CD4-positive, alpha-beta T cell (primary cell): ENCODE measurements at regions not wholly inside any gene's neighbourhood (a gene's known extent, or its start where the extent isn't known, plus 50 kb on each side); places are given as distances from the start of the nearest gene placed in this dataset.

Experiments
- ATAC-seq: fragments of 200-7000 bp; cut with Tn5 transposase; one replicate; pipeline ENCODE4 v1.10.0; 2022; ENCODE audit warnings: mild to moderate bottlenecking; ENCODE audit not compliant: poor library complexity
- CTCF ChIA-PET: fragments of 350-600 bp; sonication (Branson Sonifier 250); formaldehyde crosslinking; loops from one replicate; lab custom pipeline; 2021; ENCODE audit warnings: antibody characterized with exemption, inconsistent platforms; lab: Charles Lee
- POLR2A ChIA-PET: fragments of 350-600 bp; sonication (Branson Sonifier 250); formaldehyde crosslinking; loops from one replicate; lab custom pipeline; 2021; ENCODE audit warnings: antibody characterized with exemption, inconsistent platforms; lab: Charles Lee
- DNase-seq, 14 experiments: peaks; one replicate each; pipeline ENCODE4 v3.0.0-alpha.2; 2013 to 2020; ENCODE audit warnings: mixed read lengths in 2 of 14
- H3K27ac ChIP-seq, 2 donors: one replicate each; pipeline versions ENCODE4 v1.5.1 to v1.7.0; 2013; ENCODE audit warnings: low read length in 2 of 2, low read depth in 1 of 2, mild to moderate bottlenecking in 1 of 2
- H3K27me3 ChIP-seq, 2 experiments: 1 replicate in 1 of 2; 2 replicates in 1 of 2; pipeline versions ENCODE4 v1.6.1 to v1.7.0; 2013; ENCODE audit warnings: low read length in 2 of 2, control low read depth in 1 of 2, mild to moderate bottlenecking in 1 of 2, moderate library complexity in 1 of 2; ENCODE audit not compliant: insufficient read depth in 2 of 2, control insufficient read depth in 1 of 2
- H3K36me3 ChIP-seq: one replicate; pipeline ENCODE4 v1.6.1; 2013; ENCODE audit warnings: low read length, control low read depth; ENCODE audit not compliant: insufficient read depth
- H3K4me1 ChIP-seq: one replicate; pipeline ENCODE4 v1.6.1; 2013; ENCODE audit warnings: low read length, control low read depth; ENCODE audit not compliant: insufficient read depth
- H3K4me3 ChIP-seq: one replicate; pipeline ENCODE4 v1.5.1; 2013; ENCODE audit warnings: mild to moderate bottlenecking, low read length, moderate library complexity
- H3K9me3 ChIP-seq, 2 experiments: 1 replicate in 1 of 2; 2 replicates in 1 of 2; pipeline versions ENCODE4 v1.6.1 to v1.7.0; 2013; ENCODE audit warnings: low read length in 2 of 2, mild to moderate bottlenecking in 2 of 2, control low read depth in 1 of 2, moderate library complexity in 1 of 2; ENCODE audit not compliant: control insufficient read depth in 1 of 2, insufficient read depth in 1 of 2
- H3K27ac Mint-ChIP-seq: one replicate; pipeline ENCODE4 v1.8.0; 2020; ENCODE audit warnings: mixed read lengths
- H3K27me3 Mint-ChIP-seq: one replicate; pipeline ENCODE4 v1.8.0; 2021; ENCODE audit warnings: mixed read lengths
- H3K36me3 Mint-ChIP-seq: one replicate; pipeline ENCODE4 v1.8.0; 2021; ENCODE audit warnings: low read depth, mixed read lengths
- H3K4me1 Mint-ChIP-seq: one replicate; pipeline ENCODE4 v1.8.0; 2021; ENCODE audit warnings: low read depth, mixed read lengths
- H3K4me3 Mint-ChIP-seq: one replicate; pipeline ENCODE4 v1.8.0; 2020; ENCODE audit warnings: mild to moderate bottlenecking, mixed read lengths
- H3K9me3 Mint-ChIP-seq: one replicate; pipeline ENCODE4 v1.8.0; 2020; ENCODE audit warnings: mixed read lengths
- CTCF ChIP-seq: fragments of 200-600 bp; IDR thresholded peaks from one replicate; pipeline ENCODE4 v1.8.0; 2022; ENCODE audit warnings: antibody characterized with exemption, mild to moderate bottlenecking
- intact Hi-C, 2 experiments: fragments of 100-400 bp; cut with DNase I in 1 of 2; cut with micrococcal nuclease in 1 of 2; formaldehyde crosslinking; loops; one replicate each; pipeline versions ENCODE4 v1.15.1 to v1.9.0; 2023 to 2025; cut with DNase I, micrococcal nuclease

- no peak for DNase-seq
- CTCF ChIA-PET = no interaction called here
- Histone ChIP-seq H3K4me1 (no peaks in the 10 kb centered on the region), H3K36me3 (no peaks in the 10 kb centered on the region), H3K4me3 (no peak overlapping the region), H3K27ac (no peak overlapping the region), H3K9me3 (peaks cover 0 to 5% of the 10 kb centered on the region in 2 experiments), H3K27me3 (no peaks in the 10 kb centered on the region)
- Mint-ChIP-seq H3K27me3 (peaks cover 4% of the 10 kb centered on the region), H3K9me3 (no peaks in the 10 kb centered on the region), H3K4me1 (no peaks in the 10 kb centered on the region), H3K4me3 (no peak overlapping the region), H3K27ac (no peak overlapping the region), H3K36me3 (no peaks in the 10 kb centered on the region)
- POLR2A ChIA-PET = no interaction called here
- no peak for ATAC-seq
- no peak for TF ChIP-seq CTCF
- intact Hi-C loops = no loop called here
Measured at GRCh38 chr11:76269661-76270261, 63.5 kb upstream of the WNT11 start.

GRCh38 chr11:76269247-76269646, 62.9 kb upstream of the WNT11 start:
- intact Hi-C loops = no loop called here
- no peak overlapping the region for H3K4me3 ChIP-seq
- Mint-ChIP-seq H3K27me3 (peaks cover 4% of the 10 kb centered on the region), H3K4me1 (no peaks in the 10 kb centered on the region), H3K27ac (no peak overlapping the region), H3K36me3 (no peaks in the 10 kb centered on the region), H3K4me3 (no peak overlapping the region), H3K9me3 (no peaks in the 10 kb centered on the region)
- H3K27ac ChIP-seq = no peak overlapping the region
- DNase-seq (no peak), ATAC-seq (no peak)
- POLR2A ChIA-PET = no interaction called here
- no peak for TF ChIP-seq CTCF
- CTCF ChIA-PET = no interaction called here
- H3K9me3 ChIP-seq = peaks cover 0 to 5% of the 10 kb centered on the region in 2 experiments
- H3K27me3 ChIP-seq = no peaks in the 10 kb centered on the region
- H3K36me3 ChIP-seq = no peaks in the 10 kb centered on the region
- H3K4me1 ChIP-seq = no peaks in the 10 kb centered on the region

GRCh38 chr11:76268498-76268897, 62.2 kb upstream of the WNT11 start:
- Mint-ChIP-seq H3K9me3 (no peaks in the 10 kb centered on the region), H3K27me3 (peaks cover 4% of the 10 kb centered on the region), H3K4me3 (no peak overlapping the region), H3K4me1 (no peaks in the 10 kb centered on the region), H3K36me3 (no peaks in the 10 kb centered on the region), H3K27ac (no peak overlapping the region)
- DNase-seq = no peak
- Histone ChIP-seq H3K9me3 (peaks cover 0 to 5% of the 10 kb centered on the region in 2 experiments), H3K36me3 (no peaks in the 10 kb centered on the region), H3K4me1 (no peaks in the 10 kb centered on the region), H3K27ac (no peak overlapping the region), H3K27me3 (no peaks in the 10 kb centered on the region), H3K4me3 (no peak overlapping the region)
- CTCF ChIA-PET = no interaction called here
- ATAC-seq = no peak
- POLR2A ChIA-PET = no interaction called here
- TF ChIP-seq CTCF = no peak
- intact Hi-C loops = no loop called here
